Trophoblast cell (in vitro differentiated cells and primary cell): ENCODE measurements at regions not wholly inside any gene's neighbourhood (a gene's known extent, or its start where the extent isn't known, plus 50 kb on each side); places are given as distances from the start of the nearest gene placed in this dataset.

Source experiments
- DNase-seq, 2 donors: peaks; one replicate each; pipeline ENCODE4 v3.0.0-alpha.2; 2016
- H2AFZ ChIP-seq: 2 replicates; pipeline ENCODE4 v1.6.1; 2013; ENCODE audit warnings: low read length, moderate library complexity, mild to moderate bottlenecking; ENCODE audit not compliant: insufficient read depth, poor library complexity
- H2AK5ac ChIP-seq: 2 replicates; pipeline ENCODE4 v1.6.1; 2013; ENCODE audit warnings: mild to moderate bottlenecking, low read length
- H2BK120ac ChIP-seq: 2 replicates; pipeline ENCODE4 v1.6.1; 2013; ENCODE audit warnings: low read length, mild to moderate bottlenecking, moderate library complexity; ENCODE audit not compliant: insufficient read depth, poor library complexity
- H2BK12ac ChIP-seq: 2 replicates; pipeline ENCODE4 v1.6.1; 2013; ENCODE audit warnings: mild to moderate bottlenecking, low read length, moderate library complexity
- H2BK5ac ChIP-seq: 2 replicates; pipeline ENCODE4 v1.6.1; 2013; ENCODE audit warnings: low read length, low read depth, moderate library complexity, mild to moderate bottlenecking; ENCODE audit not compliant: poor library complexity
- H3K14ac ChIP-seq: 2 replicates; pipeline ENCODE4 v1.6.1; 2013; ENCODE audit warnings: mild to moderate bottlenecking, low read length
- H3K18ac ChIP-seq: 2 replicates; pipeline ENCODE4 v1.6.1; 2013; ENCODE audit warnings: mild to moderate bottlenecking, low read length
- H3K23ac ChIP-seq: 2 replicates; pipeline ENCODE4 v1.6.1; 2013; ENCODE audit warnings: low read length
- H3K27ac ChIP-seq: 2 replicates; pipeline ENCODE4 v1.5.1; 2013; ENCODE audit warnings: low read depth, mild to moderate bottlenecking, inconsistent platforms, low read length, moderate library complexity
- H3K27me3 ChIP-seq: 2 replicates; pipeline ENCODE4 v1.6.1; 2013; ENCODE audit warnings: inconsistent platforms, mild to moderate bottlenecking, low read length, moderate library complexity; ENCODE audit not compliant: insufficient read depth
- H3K36me3 ChIP-seq, 2 experiments: 1 replicate in 1 of 2; 2 replicates in 1 of 2; pipeline ENCODE4 v1.6.1; 2013; ENCODE audit warnings: low read length in 2 of 2, mild to moderate bottlenecking in 2 of 2, moderate library complexity in 1 of 2; ENCODE audit not compliant: insufficient read depth in 2 of 2, control insufficient read depth in 1 of 2
- H3K4ac ChIP-seq: 2 replicates; pipeline ENCODE4 v1.6.1; 2013; ENCODE audit warnings: low read depth, mild to moderate bottlenecking, low read length, moderate library complexity
- H3K4me1 ChIP-seq, 2 experiments: 1 replicate in 1 of 2; 2 replicates in 1 of 2; pipeline ENCODE4 v1.6.1; 2013; ENCODE audit warnings: low read length in 2 of 2, mild to moderate bottlenecking in 2 of 2, moderate library complexity in 1 of 2; ENCODE audit not compliant: insufficient read depth in 2 of 2, control insufficient read depth in 1 of 2
- H3K4me2 ChIP-seq: 2 replicates; pipeline ENCODE4 v1.6.1; 2013; ENCODE audit warnings: inconsistent platforms, mild to moderate bottlenecking, low read length, moderate library complexity
- H3K4me3 ChIP-seq: 2 replicates; pipeline ENCODE4 v1.5.1; 2013; ENCODE audit warnings: mild to moderate bottlenecking, low read depth, low read length, inconsistent platforms
- H3K79me1 ChIP-seq: one replicate; pipeline ENCODE4 v1.6.1; 2013; ENCODE audit warnings: low read length
- H3K79me2 ChIP-seq: 2 replicates; pipeline ENCODE4 v1.6.1; 2013; ENCODE audit warnings: low read length, mild to moderate bottlenecking; ENCODE audit not compliant: control insufficient read depth, insufficient read depth, poor library complexity
- H3K9ac ChIP-seq: 2 replicates; pipeline ENCODE4 v1.6.1; 2013; ENCODE audit warnings: mild to moderate bottlenecking, low read length
- H3K9me3 ChIP-seq: 2 replicates; pipeline ENCODE4 v1.6.1; 2013; ENCODE audit warnings: low read depth, mild to moderate bottlenecking, control low read depth, inconsistent platforms, low read length; ENCODE audit not compliant: insufficient read depth
- H4K12ac ChIP-seq: 2 replicates; pipeline ENCODE4 v1.6.1; 2013; ENCODE audit warnings: low read depth, mild to moderate bottlenecking, low read length, moderate library complexity
- H4K8ac ChIP-seq: 2 replicates; pipeline ENCODE4 v1.6.1; 2013; ENCODE audit warnings: low read depth, mild to moderate bottlenecking, low read length, moderate library complexity
- H4K91ac ChIP-seq: one replicate; pipeline ENCODE4 v1.6.1; 2013; ENCODE audit warnings: low read depth, mild to moderate bottlenecking, low read length, moderate library complexity
- WGBS: extraction: QIAGEN DNeasy Blood & Tissue Kit; methylation state at CpG from one replicate; pipeline ENCODE4 v1.1.7; 2013; ENCODE audit warnings: missing lambda C conversion rate; ENCODE audit not compliant: insufficient read length, insufficient coverage; ENCODE audit errors: extremely low coverage; 5-methylcytosine and 5-hydroxymethylcytosine counted together

- H3K36me3 ChIP-seq: no peaks in the 10 kb centered on the region
- no peak overlapping the region for H3K4me3 ChIP-seq
- peak overlapping the region; percentile 30 for H2AK5ac ChIP-seq
- peak overlapping the region; percentile 46 for H3K14ac ChIP-seq
- H4K8ac ChIP-seq: peak overlapping the region; percentile 2
- no peak for DNase-seq
- H2BK120ac ChIP-seq: peak overlapping the region; percentile 77
- H3K4me1 ChIP-seq: peaks cover 12 to 15% of the 10 kb centered on the region in 2 experiments
- no peak overlapping the region for H3K23ac ChIP-seq
- H3K18ac ChIP-seq: peak overlapping the region; percentile 25
- no peak overlapping the region for H4K12ac ChIP-seq
- WGBS: no CpG with 5 or more reads among the region's 5 CpGs
- H2BK12ac ChIP-seq: peak overlapping the region; percentile 37
- peaks cover 2% of the 10 kb centered on the region for H3K9me3 ChIP-seq
- H4K91ac ChIP-seq: peak overlapping the region; percentile 59
- H3K79me2 ChIP-seq: peaks cover 3% of the 10 kb centered on the region
- H3K4me2 ChIP-seq: no peak overlapping the region
- no peaks in the 10 kb centered on the region for H3K27me3 ChIP-seq
- H3K4ac ChIP-seq: peak overlapping the region; percentile 23
- no peak overlapping the region for H2AFZ ChIP-seq
- no peak overlapping the region for H3K9ac ChIP-seq
- H2BK5ac ChIP-seq: peak overlapping the region; percentile 21
- peak overlapping the region; percentile 49 for H3K27ac ChIP-seq
- peaks cover 9% of the 10 kb centered on the region for H3K79me1 ChIP-seq
Observed at GRCh38 chr22:22398530-22399327, 109.8 kb downstream of the ZNF280B start.

- Histone ChIP-seq H2BK12ac (no peak overlapping the region), H3K79me1 (peaks cover 9% of the 10 kb centered on the region), H2BK5ac (no peak overlapping the region), H3K14ac (no peak overlapping the region), H3K18ac (no peak overlapping the region), H3K9ac (no peak overlapping the region), H3K4ac (no peak overlapping the region), H3K79me2 (peaks cover 3% of the 10 kb centered on the region), H4K12ac (no peak overlapping the region), H2BK120ac (no peak overlapping the region), H4K91ac (no peak overlapping the region), H2AK5ac (no peak overlapping the region), H3K4me3 (no peak overlapping the region), H3K36me3 (no peaks in the 10 kb centered on the region), H2AFZ (no peak overlapping the region), H3K4me1 (peaks cover 12 to 15% of the 10 kb centered on the region in 2 experiments), H3K27ac (no peak overlapping the region), H3K23ac (no peak overlapping the region), H3K9me3 (peaks cover 5% of the 10 kb centered on the region), H3K4me2 (no peak overlapping the region), H3K27me3 (no peaks in the 10 kb centered on the region), H4K8ac (no peak overlapping the region)
- no peak for DNase-seq
- WGBS: no CpG with 5 or more reads among the region's 3 CpGs
Observed at GRCh38 chr22:22400099-22400498, 108.4 kb downstream of the ZNF280B start.

- Histone ChIP-seq H3K9ac (no peak overlapping the region), H4K8ac (no peak overlapping the region), H3K4ac (no peak overlapping the region), H3K27ac (no peak overlapping the region), H2AK5ac (no peak overlapping the region), H2BK12ac (no peak overlapping the region), H3K23ac (no peak overlapping the region), H2AFZ (no peak overlapping the region), H3K18ac (no peak overlapping the region), H3K4me2 (no peak overlapping the region), H4K12ac (no peak overlapping the region), H4K91ac (no peak overlapping the region), H2BK120ac (no peak overlapping the region), H3K9me3 (peaks cover 5% of the 10 kb centered on the region), H3K4me1 (peaks cover 12 to 15% of the 10 kb centered on the region in 2 experiments), H3K4me3 (no peak overlapping the region), H3K79me1 (peaks cover 9% of the 10 kb centered on the region), H2BK5ac (no peak overlapping the region), H3K14ac (no peak overlapping the region), H3K27me3 (no peaks in the 10 kb centered on the region), H3K36me3 (no peaks in the 10 kb centered on the region), H3K79me2 (peaks cover 3% of the 10 kb centered on the region)
- no peak for DNase-seq
- WGBS: no CpG with 5 or more reads among the region's 1 CpG
Observed at GRCh38 chr22:22400964-22401363, 107.6 kb downstream of the ZNF280B start.

- H3K18ac ChIP-seq: no peak overlapping the region
- no peak overlapping the region for H2AK5ac ChIP-seq
- no peak overlapping the region for H3K9ac ChIP-seq
- H3K27ac ChIP-seq: no peak overlapping the region
- H3K4ac ChIP-seq: no peak overlapping the region
- DNase-seq: no peak
- peaks cover 9% of the 10 kb centered on the region for H3K79me1 ChIP-seq
- no peak overlapping the region for H2BK120ac ChIP-seq
- peaks cover 12 to 15% of the 10 kb centered on the region in 2 experiments for H3K4me1 ChIP-seq
- peak overlapping the region; percentile 8 for H2BK12ac ChIP-seq
- H3K4me2 ChIP-seq: no peak overlapping the region
- no peaks in the 10 kb centered on the region for H3K27me3 ChIP-seq
- H4K12ac ChIP-seq: no peak overlapping the region
- H3K14ac ChIP-seq: no peak overlapping the region
- no peak overlapping the region for H4K91ac ChIP-seq
- H3K79me2 ChIP-seq: peaks cover 3% of the 10 kb centered on the region
- no peak overlapping the region for H4K8ac ChIP-seq
- peaks cover 5% of the 10 kb centered on the region for H3K9me3 ChIP-seq
- H3K36me3 ChIP-seq: no peaks in the 10 kb centered on the region
- no peak overlapping the region for H2AFZ ChIP-seq
- WGBS: no CpG with 5 or more reads among the region's 1 CpG
- no peak overlapping the region for H3K23ac ChIP-seq
- H3K4me3 ChIP-seq: no peak overlapping the region
- H2BK5ac ChIP-seq: no peak overlapping the region
Observed at GRCh38 chr22:22401381-22401780, 107.2 kb downstream of the ZNF280B start.
